ENCODE measurements at regions not wholly inside any gene's neighbourhood (a gene's known extent, or its start where the extent isn't known, plus 50 kb on each side); places are given as distances from the start of the nearest gene placed in this dataset.
A peak's percentile ranks its signal among the peaks of the same experiment; 100 is the strongest.

GRCh38 chr2:220614064-220614463 lies 958.0 kb downstream of the EPHA4 start:
- TF ChIP-seq, protein P1, sequence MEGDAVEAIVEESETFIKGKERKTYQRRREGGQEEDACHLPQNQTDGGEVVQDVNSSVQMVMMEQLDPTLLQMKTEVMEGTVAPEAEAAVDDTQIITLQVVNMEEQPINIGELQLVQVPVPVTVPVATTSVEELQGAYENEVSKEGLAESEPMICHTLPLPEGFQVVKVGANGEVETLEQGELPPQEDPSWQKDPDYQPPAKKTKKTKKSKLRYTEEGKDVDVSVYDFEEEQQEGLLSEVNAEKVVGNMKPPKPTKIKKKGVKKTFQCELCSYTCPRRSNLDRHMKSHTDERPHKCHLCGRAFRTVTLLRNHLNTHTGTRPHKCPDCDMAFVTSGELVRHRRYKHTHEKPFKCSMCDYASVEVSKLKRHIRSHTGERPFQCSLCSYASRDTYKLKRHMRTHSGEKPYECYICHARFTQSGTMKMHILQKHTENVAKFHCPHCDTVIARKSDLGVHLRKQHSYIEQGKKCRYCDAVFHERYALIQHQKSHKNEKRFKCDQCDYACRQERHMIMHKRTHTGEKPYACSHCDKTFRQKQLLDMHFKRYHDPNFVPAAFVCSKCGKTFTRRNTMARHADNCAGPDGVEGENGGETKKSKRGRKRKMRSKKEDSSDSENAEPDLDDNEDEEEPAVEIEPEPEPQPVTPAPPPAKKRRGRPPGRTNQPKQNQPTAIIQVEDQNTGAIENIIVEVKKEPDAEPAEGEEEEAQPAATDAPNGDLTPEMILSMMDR (IDR thresholded peaks at IDR 0.05; ENCODE audit: insufficient read depth, low read length, poor library complexity, severe bottlenecking) = no peak
- Histone ChIP-seq H3K27me3 (ENCODE audit: control insufficient read depth, insufficient read depth, low read length) (no peaks in the 10 kb centered on the region), H3K36me3 (ENCODE audit: control insufficient read depth, insufficient read depth, low read length) (no peaks in the 10 kb centered on the region), H3K4me3 (ENCODE audit: low read depth, low read length) (no peak overlapping the region)
- DNase-seq (ENCODE audit: low read depth) = no peak

- no peaks in the 10 kb centered on the region for H3K36me3 ChIP-seq (ENCODE audit: control insufficient read depth, insufficient read depth, low read length)
- peak; percentile 35 for DNase-seq (ENCODE audit: low read depth)
- H3K27me3 ChIP-seq (ENCODE audit: control insufficient read depth, insufficient read depth, low read length) = no peaks in the 10 kb centered on the region
- TF ChIP-seq, protein P1 (IDR thresholded peaks at IDR 0.05; ENCODE audit: insufficient read depth, low read length, poor library complexity, severe bottlenecking) = no peak
- no peak overlapping the region for H3K4me3 ChIP-seq (ENCODE audit: low read depth, low read length)
Measured at GRCh38 chr2:220619525-220620220, 952.4 kb downstream of the EPHA4 start.

DNA sequence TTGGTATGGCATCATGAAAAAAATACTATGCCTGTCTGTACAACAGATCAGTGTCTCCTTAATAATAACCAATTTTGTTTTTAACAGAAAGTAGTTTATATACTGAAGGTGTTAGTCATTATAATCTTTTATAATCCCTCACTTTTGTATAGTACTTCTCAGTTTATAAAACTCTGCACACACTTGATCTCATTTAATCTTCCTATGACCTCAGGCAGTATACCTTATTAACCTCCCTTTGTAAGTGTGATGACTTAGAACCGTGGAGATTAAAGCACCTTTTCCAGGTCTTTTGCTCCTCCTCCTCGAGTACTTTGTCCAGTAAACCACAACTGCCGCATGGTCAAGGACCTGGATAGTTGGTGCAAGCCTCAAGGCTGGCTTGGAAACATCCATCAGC lies 945.5 kb downstream of the EPHA4 start:
- TF ChIP-seq, protein P1 (IDR thresholded peaks at IDR 0.05; ENCODE audit: insufficient read depth, low read length, poor library complexity, severe bottlenecking) = no peak
- Histone ChIP-seq H3K27me3 (ENCODE audit: control insufficient read depth, insufficient read depth, low read length) (no peaks in the 10 kb centered on the region), H3K4me3 (ENCODE audit: low read depth, low read length) (no peak overlapping the region), H3K36me3 (ENCODE audit: control insufficient read depth, insufficient read depth, low read length) (no peaks in the 10 kb centered on the region)
- no peak for DNase-seq (ENCODE audit: low read depth)

GRCh38 chr2:220628252-220628651 lies 943.9 kb downstream of the EPHA4 start:
- DNase-seq (ENCODE audit: low read depth) = no peak
- H3K36me3 ChIP-seq (ENCODE audit: control insufficient read depth, insufficient read depth, low read length) = no peaks in the 10 kb centered on the region
- no peaks in the 10 kb centered on the region for H3K27me3 ChIP-seq (ENCODE audit: control insufficient read depth, insufficient read depth, low read length)
- no peak overlapping the region for H3K4me3 ChIP-seq (ENCODE audit: low read depth, low read length)
- TF ChIP-seq, protein P1 (IDR thresholded peaks at IDR 0.05; ENCODE audit: insufficient read depth, low read length, poor library complexity, severe bottlenecking) = no peak

DNA sequence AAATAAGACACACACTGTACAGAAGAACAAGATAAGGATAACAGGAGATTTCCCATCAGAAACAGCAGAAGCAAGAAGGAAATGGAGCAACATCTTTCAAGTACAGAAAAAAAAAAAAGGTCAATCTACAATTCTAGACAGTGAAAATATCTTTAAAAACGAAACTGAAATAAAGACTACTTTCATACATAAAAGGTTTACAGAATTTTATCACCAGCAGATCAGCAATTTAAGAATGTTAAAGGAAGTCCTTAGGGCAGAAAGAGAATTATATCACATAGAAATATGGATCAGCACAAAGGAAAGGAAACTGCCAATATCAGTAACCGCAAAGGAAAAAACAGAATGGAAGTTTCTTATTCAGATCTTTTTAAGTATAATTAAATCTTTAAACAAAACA lies 931.0 kb downstream of the EPHA4 start:
- Histone ChIP-seq H3K4me3 (ENCODE audit: low read depth, low read length) (no peak overlapping the region), H3K36me3 (ENCODE audit: control insufficient read depth, insufficient read depth, low read length) (no peaks in the 10 kb centered on the region), H3K27me3 (ENCODE audit: control insufficient read depth, insufficient read depth, low read length) (no peaks in the 10 kb centered on the region)
- TF ChIP-seq, protein P1 (IDR thresholded peaks at IDR 0.05; ENCODE audit: insufficient read depth, low read length, poor library complexity, severe bottlenecking) = no peak
- DNase-seq (ENCODE audit: low read depth) = no peak

DNA sequence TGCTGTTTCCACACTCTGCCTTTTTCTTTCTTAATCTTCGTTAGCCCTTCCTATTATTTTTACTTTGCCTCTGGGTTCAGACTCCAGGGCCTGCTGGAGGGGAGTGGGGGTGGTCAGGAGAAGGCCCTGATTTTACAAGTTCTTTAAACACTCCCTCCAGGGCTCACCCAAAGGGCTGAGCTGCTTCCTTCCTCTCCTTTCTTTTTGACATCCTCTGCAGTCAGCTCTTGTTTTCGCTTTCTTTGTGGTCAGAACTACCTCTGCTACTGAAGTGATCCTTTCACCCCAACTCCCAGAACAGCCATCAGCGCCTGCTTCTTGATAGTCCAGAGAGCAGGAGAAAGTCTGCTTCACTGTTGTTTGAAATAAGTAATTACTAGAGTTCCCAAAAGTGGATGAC lies 925.7 kb downstream of the EPHA4 start:
- no peaks in the 10 kb centered on the region for H3K27me3 ChIP-seq (ENCODE audit: control insufficient read depth, insufficient read depth, low read length)
- no peak for DNase-seq (ENCODE audit: low read depth)
- no peak overlapping the region for H3K4me3 ChIP-seq (ENCODE audit: low read depth, low read length)
- TF ChIP-seq, protein P1 (IDR thresholded peaks at IDR 0.05; ENCODE audit: insufficient read depth, low read length, poor library complexity, severe bottlenecking) = no peak
- no peaks in the 10 kb centered on the region for H3K36me3 ChIP-seq (ENCODE audit: control insufficient read depth, insufficient read depth, low read length)

All from kidney epithelial cell (primary cell).